ENCODE measurements at regions not wholly inside any gene's neighbourhood (a gene's known extent, or its start where the extent isn't known, plus 50 kb on each side); places are given as distances from the start of the nearest gene placed in this dataset.

- DNase-seq = no peak
Measured at GRCh38 chr5:3654515-3654914, 58.9 kb downstream of the IRX1 start.

- no peak for DNase-seq
Measured at GRCh38 chr5:3656803-3657202, 61.2 kb downstream of the IRX1 start.

GRCh38 chr5:3657364-3658022 lies 61.9 kb downstream of the IRX1 start:
- DNase-seq = no peak

- no peak for DNase-seq
Measured at GRCh38 chr5:3658929-3659328, 63.3 kb downstream of the IRX1 start.

GRCh38 chr5:3659907-3660306 lies 64.3 kb downstream of the IRX1 start:
- DNase-seq = no peak

- DNase-seq = no peak
Measured at GRCh38 chr5:3660630-3661029, 65.0 kb downstream of the IRX1 start.

- DNase-seq = no peak
Measured at GRCh38 chr5:3661755-3662296, 66.2 kb downstream of the IRX1 start.

- no peak for DNase-seq
Measured at GRCh38 chr5:3662344-3662743, 66.7 kb downstream of the IRX1 start.

GRCh38 chr5:3671337-3671736 lies 75.7 kb downstream of the IRX1 start:
- DNase-seq = no peak

GRCh38 chr5:3678801-3679200 lies 83.2 kb downstream of the IRX1 start:
- DNase-seq = no peak

- no peak for DNase-seq
Measured at GRCh38 chr5:3680821-3681220, 85.2 kb downstream of the IRX1 start.

GRCh38 chr5:3684118-3684517 lies 88.5 kb downstream of the IRX1 start:
- no peak for DNase-seq

GRCh38 chr5:3684771-3685354 lies 89.2 kb downstream of the IRX1 start:
- DNase-seq = no peak

GRCh38 chr5:3694819-3695218 lies 99.2 kb downstream of the IRX1 start:
- DNase-seq = no peak

GRCh38 chr5:3695818-3696217 lies 100.2 kb downstream of the IRX1 start:
- no peak for DNase-seq

GRCh38 chr5:3698412-3698811 lies 102.8 kb downstream of the IRX1 start:
- DNase-seq = no peak

- DNase-seq = no peak
Measured at GRCh38 chr5:3701694-3702093, 106.1 kb downstream of the IRX1 start.

- DNase-seq = no peak
Measured at GRCh38 chr5:3704661-3705060, 109.0 kb downstream of the IRX1 start.

- DNase-seq = no peak
Measured at GRCh38 chr5:3709068-3709716, 113.6 kb downstream of the IRX1 start.

GRCh38 chr5:3709717-3710348 lies 114.2 kb downstream of the IRX1 start:
- no peak for DNase-seq

- DNase-seq = no peak
Measured at GRCh38 chr5:3715062-3715461, 119.4 kb downstream of the IRX1 start.

GRCh38 chr5:3729631-3730030 lies 134.0 kb downstream of the IRX1 start:
- DNase-seq = no peak

- DNase-seq = no peak
Measured at GRCh38 chr5:3734632-3735031, 139.0 kb downstream of the IRX1 start.

GRCh38 chr5:3736466-3736865 lies 140.8 kb downstream of the IRX1 start:
- DNase-seq = no peak
